ENCODE measurements at regions not wholly inside any gene's neighbourhood (a gene's known extent, or its start where the extent isn't known, plus 50 kb on each side); places are given as distances from the start of the nearest gene placed in this dataset.

GRCh38 chr12:74431801-74432200 lies 105.8 kb upstream of the ATXN7L3B start:
- no peak for DNase-seq (ENCODE audit: low read depth)
- no peak for TF ChIP-seq CTCF (IDR thresholded peaks at IDR 0.05; ENCODE audit: insufficient read depth, low read length)
- H3K4me3 ChIP-seq (ENCODE audit: low read depth, low read length), result no peak overlapping the region

GRCh38 chr12:74440469-74440868 lies 97.2 kb upstream of the ATXN7L3B start:
- DNase-seq (ENCODE audit: low read depth), result no peak
- no peak for TF ChIP-seq CTCF (IDR thresholded peaks at IDR 0.05; ENCODE audit: insufficient read depth, low read length)
- H3K4me3 ChIP-seq (ENCODE audit: low read depth, low read length), result no peak overlapping the region

- TF ChIP-seq CTCF (IDR thresholded peaks at IDR 0.05; ENCODE audit: insufficient read depth, low read length), result no peak
Observed at GRCh38 chr12:74441872-74442271, 95.8 kb upstream of the ATXN7L3B start.

GRCh38 chr12:74446466-74446865 lies 91.2 kb upstream of the ATXN7L3B start:
- TF ChIP-seq CTCF (IDR thresholded peaks at IDR 0.05; ENCODE audit: insufficient read depth, low read length), result no peak

More at GRCh38 chr12:74441872-74442271, 95.8 kb upstream of the ATXN7L3B start:
- no peak for DNase-seq (ENCODE audit: low read depth)
- no peak overlapping the region for H3K4me3 ChIP-seq (ENCODE audit: low read depth, low read length)

GRCh38 chr12:74449872-74450271 lies 87.8 kb upstream of the ATXN7L3B start:
- no peak for TF ChIP-seq CTCF (IDR thresholded peaks at IDR 0.05; ENCODE audit: insufficient read depth, low read length)
- DNase-seq (ENCODE audit: low read depth), result no peak
- H3K4me3 ChIP-seq (ENCODE audit: low read depth, low read length), result no peak overlapping the region

More at GRCh38 chr12:74446466-74446865, 91.2 kb upstream of the ATXN7L3B start:
- no peak for DNase-seq (ENCODE audit: low read depth)
- no peak overlapping the region for H3K4me3 ChIP-seq (ENCODE audit: low read depth, low read length)

- no peak for DNase-seq (ENCODE audit: low read depth)
- no peak overlapping the region for H3K4me3 ChIP-seq (ENCODE audit: low read depth, low read length)
- TF ChIP-seq CTCF (IDR thresholded peaks at IDR 0.05; ENCODE audit: insufficient read depth, low read length), result no peak
Observed at GRCh38 chr12:74454109-74454508, 83.5 kb upstream of the ATXN7L3B start.

GRCh38 chr12:74455429-74455828 lies 82.2 kb upstream of the ATXN7L3B start:
- DNase-seq (ENCODE audit: low read depth), result no peak
- no peak for TF ChIP-seq CTCF (IDR thresholded peaks at IDR 0.05; ENCODE audit: insufficient read depth, low read length)
- no peak overlapping the region for H3K4me3 ChIP-seq (ENCODE audit: low read depth, low read length)

Measured in fibroblast of the aortic adventitia (primary cell).